ENCODE measurements at regions not wholly inside any gene's neighbourhood (a gene's known extent, or its start where the extent isn't known, plus 50 kb on each side); places are given as distances from the start of the nearest gene placed in this dataset.

DNA sequence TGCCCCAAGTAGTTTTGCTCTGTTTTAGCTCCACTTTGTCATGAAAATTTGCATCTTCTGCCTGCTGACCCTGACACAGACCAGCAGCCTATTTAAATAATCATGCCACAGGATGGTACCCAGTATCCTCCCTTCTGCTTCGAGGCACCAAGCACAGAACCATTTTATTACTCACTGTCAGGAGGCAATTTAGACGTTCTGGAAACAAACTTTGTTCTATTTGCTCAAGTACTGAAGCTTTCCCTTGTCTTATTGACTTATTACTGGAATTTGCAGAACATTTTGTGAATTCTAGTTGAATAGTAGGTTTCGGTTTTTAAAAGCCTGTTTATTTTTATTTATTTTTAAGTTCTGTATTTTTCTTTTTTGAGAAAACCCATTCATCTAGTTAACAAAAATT lies 279.6 kb upstream of the GADL1 start:
- TF ChIP-seq GATA2 (IDR thresholded peaks at IDR 0.05; ENCODE audit: low read depth, low read length) (no peak), GATA3 (IDR thresholded peaks at IDR 0.05; ENCODE audit: low read depth, low read length) (no peak)

DNA sequence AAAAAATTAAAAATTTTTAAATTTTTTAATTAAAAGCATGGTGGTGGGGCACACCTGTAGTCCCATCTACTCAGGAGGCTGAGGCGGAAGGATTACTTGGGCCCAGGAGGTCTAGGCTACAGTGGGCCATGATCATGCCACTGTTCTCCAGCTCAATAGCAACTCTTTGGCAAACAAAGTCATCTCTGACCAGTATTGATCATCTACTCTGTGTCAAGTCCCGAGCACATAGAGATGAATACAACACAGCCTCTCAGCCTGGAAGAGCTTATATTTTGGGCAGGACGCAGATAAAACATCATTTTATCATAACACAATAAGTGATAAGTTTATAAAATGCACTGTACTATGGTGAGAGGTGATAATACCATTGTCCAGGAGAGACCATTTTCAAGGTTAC lies 281.6 kb upstream of the GADL1 start:
- TF ChIP-seq GATA2 (IDR thresholded peaks at IDR 0.05; ENCODE audit: low read depth, low read length) (no peak), GATA3 (IDR thresholded peaks at IDR 0.05; ENCODE audit: low read depth, low read length) (no peak)

DNA sequence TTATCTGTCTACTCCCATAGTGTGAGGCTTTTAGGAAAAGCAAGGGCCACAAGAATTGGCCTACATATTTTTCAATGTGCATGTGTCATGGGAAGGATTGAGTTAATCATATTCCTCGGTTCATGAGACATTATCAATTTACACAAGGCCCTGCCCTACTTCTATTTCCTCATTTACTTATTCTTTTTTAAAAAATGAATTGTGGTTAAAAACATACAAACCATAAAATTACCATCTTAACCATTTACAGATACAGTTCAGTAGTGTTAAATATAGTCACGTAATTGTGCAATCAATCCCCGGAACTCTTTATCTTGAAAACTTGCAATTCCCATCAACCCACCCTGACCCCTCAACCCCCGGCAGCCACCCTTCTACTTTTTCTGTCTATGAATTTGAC lies 284.0 kb upstream of the GADL1 start:
- TF ChIP-seq GATA3 (IDR thresholded peaks at IDR 0.05; ENCODE audit: low read depth, low read length) (no peak), GATA2 (IDR thresholded peaks at IDR 0.05; ENCODE audit: low read depth, low read length) (no peak)

DNA sequence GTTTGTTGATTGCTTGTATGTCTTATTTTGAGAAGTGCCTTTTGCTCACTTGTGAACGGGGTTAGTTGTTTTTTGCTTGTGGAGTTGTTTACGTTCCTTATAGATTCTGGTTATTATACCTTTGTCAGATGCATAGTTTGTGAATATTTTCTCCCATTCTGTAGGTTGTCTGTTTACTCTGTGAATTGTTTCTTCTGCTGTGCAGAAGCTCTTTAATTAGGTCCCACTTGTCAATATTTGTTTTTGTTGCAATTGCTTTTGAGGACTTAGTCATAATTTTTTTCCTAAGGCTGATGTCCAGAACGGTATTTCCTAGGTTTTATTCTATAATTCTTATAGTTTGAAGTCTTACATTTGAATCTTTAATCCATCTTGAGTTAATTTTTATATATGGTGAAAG lies 285.3 kb upstream of the GADL1 start:
- TF ChIP-seq GATA3 (IDR thresholded peaks at IDR 0.05; ENCODE audit: low read depth, low read length) = no peak
- TF ChIP-seq GATA2 (IDR thresholded peaks at IDR 0.05; ENCODE audit: low read depth, low read length) = no peak

DNA sequence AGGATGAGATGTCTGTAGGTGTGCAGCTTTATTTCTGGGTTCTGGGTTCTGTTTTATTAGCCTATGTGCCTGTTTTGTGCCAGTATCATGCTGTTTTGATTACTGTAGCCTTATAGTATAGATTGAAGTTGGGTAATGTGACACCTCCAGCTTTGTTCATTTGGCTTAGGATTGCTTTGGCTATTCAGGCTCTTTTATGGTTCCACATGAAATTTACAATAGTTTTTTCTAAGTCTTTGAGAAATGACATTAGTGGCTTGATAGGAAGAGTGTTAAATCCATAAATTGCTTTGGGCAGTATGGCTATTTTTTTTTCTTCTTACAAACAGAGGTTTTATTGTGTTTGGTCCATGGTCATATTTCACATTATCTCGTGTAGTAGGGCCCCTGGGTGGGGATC lies 285.8 kb upstream of the GADL1 start:
- TF ChIP-seq GATA2 (IDR thresholded peaks at IDR 0.05; ENCODE audit: low read depth, low read length) (no peak), GATA3 (IDR thresholded peaks at IDR 0.05; ENCODE audit: low read depth, low read length) (no peak)

DNA sequence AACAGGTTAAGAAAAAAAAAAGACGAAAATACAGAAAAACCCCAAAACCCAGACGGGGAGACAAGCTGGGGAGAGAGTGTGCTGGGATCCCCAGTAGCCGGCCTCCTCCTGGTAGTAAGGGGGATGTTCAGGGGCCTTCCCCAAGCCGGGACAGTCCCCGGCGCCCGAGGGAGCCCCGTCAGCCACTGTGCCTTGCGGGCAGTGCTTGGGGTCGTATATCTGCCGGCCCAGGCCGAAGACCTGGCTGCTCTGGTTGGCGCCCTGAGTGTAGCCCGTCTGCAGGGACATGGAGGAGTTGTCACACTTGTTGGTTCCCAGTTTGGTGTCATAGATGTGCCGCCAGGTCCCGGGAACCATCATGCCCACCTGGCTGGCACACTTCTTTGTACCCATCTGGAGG lies 287.2 kb upstream of the GADL1 start:
- no peak for TF ChIP-seq GATA3 (IDR thresholded peaks at IDR 0.05; ENCODE audit: low read depth, low read length)
- no peak for TF ChIP-seq GATA2 (IDR thresholded peaks at IDR 0.05; ENCODE audit: low read depth, low read length)

DNA sequence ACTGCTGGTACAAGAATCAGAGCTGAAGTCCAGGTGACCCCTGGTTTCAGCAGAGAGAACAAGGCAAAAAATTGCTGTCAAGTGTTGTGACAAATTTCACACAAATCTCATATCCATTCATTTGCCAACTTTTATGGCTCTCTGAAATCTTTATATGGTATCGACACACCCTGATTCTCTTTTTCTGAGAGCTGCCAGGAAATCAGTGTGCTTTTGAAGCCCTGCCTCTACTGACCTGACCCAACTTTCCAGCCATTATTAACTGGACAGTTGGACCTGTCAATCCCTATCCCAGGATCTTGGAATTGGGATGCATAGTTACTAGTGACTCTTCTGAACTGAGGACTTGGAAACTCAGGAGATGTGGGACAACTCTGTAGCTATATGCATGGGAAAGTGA lies 288.2 kb upstream of the GADL1 start:
- TF ChIP-seq GATA3 (IDR thresholded peaks at IDR 0.05; ENCODE audit: low read depth, low read length) (no peak), GATA2 (IDR thresholded peaks at IDR 0.05; ENCODE audit: low read depth, low read length) (no peak)

DNA sequence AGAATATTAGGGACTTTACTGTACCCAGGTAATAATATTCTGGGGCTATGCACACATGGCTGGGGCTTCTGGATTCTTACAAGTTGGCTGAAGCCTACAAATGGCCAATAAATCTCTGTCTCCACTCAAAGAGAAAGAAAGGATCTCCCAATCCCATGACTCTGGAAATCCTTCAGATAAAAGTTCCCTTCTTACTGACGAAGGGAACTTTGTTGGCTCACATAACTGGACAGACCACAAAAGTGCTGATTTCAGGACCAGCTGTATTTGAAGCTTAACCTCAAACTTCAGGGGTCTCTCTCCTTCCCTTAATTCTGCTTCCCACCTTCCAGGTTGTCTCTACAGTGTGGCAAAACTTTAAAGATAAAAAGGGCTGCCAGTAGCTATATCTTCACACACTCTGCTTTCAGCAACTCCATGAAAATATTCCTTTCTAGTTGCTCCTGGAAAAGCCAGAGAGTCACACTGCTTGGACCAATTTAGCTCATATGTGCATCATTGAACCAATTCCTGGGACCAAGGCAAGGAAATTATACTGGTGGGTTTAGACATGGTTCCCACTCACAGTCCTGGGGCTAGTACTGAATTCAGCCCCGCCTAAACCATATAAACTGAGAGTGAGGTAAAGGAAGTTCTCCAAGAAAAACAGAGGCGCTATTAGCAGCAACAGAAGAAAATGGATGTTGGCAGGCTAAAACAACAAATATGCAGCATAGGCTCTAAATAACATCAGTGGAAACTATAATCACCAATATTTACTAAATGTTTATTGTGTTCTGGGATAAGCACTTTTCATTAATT lies 290.0 kb upstream of the GADL1 start:
- TF ChIP-seq GATA3 (IDR thresholded peaks at IDR 0.05; ENCODE audit: low read depth, low read length) (no peak), GATA2 (IDR thresholded peaks at IDR 0.05; ENCODE audit: low read depth, low read length) (no peak)

DNA sequence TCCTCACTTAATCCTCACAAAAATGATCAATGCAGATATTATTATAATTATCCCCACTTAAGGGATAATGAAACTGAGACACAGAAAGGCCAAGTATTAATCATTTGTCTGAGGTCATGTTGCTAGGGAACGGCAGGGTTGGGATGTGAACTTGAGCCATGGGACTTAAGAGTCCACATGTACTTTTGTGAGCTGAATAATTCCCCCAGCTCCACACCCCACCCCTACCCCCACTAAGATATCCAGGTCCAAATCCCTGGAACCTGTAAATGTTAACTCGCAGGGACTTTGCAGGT lies 290.5 kb upstream of the GADL1 start:
- TF ChIP-seq GATA2 (IDR thresholded peaks at IDR 0.05; ENCODE audit: low read depth, low read length) = no peak
- TF ChIP-seq GATA3 (IDR thresholded peaks at IDR 0.05; ENCODE audit: low read depth, low read length) = no peak

DNA sequence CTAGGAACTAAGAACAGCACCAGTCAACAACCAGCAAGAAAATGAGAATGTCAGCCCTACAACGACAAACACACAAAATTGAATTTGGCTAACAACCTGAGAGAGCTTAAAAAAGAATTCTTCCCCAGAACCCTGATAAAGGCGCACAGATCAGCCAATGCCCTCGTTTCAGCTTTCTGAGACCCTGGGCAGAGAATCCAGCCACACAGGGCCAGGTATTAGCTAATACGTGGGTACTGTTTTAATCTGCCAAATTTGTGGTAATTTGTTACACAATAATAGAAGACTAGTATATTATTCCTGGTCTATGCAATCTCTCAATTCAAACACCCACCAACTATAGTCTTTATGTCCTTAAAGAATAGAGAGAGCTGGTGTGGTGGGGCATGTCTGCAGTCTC lies 291.6 kb upstream of the GADL1 start:
- TF ChIP-seq GATA3 (IDR thresholded peaks at IDR 0.05; ENCODE audit: low read depth, low read length) (no peak), GATA2 (IDR thresholded peaks at IDR 0.05; ENCODE audit: low read depth, low read length) (no peak)

DNA sequence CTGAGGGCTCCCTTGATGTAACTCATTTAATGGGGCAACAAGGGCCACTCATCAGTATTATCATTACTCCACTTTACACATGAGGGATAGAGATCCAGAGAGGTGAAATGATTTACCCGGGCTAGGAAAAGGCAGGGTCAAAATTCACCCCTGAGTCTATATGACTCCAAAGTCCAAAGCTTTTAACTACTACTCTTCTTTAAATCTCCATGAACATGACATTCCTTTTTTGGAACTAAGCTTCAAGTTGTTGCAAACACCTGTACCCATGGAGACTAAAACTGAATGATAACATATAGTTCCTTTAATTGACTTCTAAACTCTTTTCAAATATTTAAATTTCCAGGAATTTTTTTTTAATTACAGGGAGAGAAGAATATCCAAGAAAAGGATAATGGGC lies 292.9 kb upstream of the GADL1 start:
- TF ChIP-seq GATA2 (IDR thresholded peaks at IDR 0.05; ENCODE audit: low read depth, low read length) (no peak), GATA3 (IDR thresholded peaks at IDR 0.05; ENCODE audit: low read depth, low read length) (no peak)

DNA sequence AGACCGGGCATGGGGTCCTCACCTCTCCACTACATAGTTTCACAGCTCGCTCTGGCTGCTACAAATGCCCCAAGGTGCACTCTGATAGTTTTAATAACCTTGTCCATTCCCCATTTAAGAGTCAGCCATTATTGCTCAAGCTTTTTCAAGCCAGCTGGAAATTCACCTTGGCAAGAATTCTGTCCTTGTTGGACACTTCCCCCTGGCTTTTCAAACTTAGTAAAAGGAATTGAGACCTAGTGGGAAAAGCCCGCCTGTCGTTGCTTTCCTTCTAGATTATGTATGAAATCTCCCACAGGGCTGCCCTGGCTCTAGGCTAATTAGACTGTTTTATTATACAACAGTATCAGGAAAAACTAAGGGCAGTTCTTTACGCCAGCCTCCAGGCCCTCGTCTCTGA lies 293.7 kb upstream of the GADL1 start:
- TF ChIP-seq GATA2 (IDR thresholded peaks at IDR 0.05; ENCODE audit: low read depth, low read length) (no peak), GATA3 (IDR thresholded peaks at IDR 0.05; ENCODE audit: low read depth, low read length) (no peak)

DNA sequence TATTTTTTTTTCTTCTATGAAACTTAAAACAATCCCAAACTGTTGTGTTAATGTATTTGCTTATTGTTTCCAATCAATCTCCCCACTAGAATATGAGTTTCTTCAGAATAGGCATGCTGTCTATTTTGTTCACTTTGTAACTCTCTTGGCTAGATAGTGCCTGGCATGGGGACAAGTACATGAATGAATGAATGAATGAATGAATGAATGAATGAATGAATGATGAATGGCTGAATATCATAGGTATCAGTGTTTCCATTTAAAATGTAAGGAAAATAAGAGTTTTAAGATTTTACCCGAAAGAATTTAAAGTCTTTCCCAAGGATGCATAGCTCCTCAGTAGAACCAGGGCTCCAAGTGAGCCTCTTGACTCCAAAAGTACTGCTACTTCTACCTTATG lies 294.9 kb upstream of the GADL1 start:
- no peak for TF ChIP-seq GATA3 (IDR thresholded peaks at IDR 0.05; ENCODE audit: low read depth, low read length)
- no peak for TF ChIP-seq GATA2 (IDR thresholded peaks at IDR 0.05; ENCODE audit: low read depth, low read length)

DNA sequence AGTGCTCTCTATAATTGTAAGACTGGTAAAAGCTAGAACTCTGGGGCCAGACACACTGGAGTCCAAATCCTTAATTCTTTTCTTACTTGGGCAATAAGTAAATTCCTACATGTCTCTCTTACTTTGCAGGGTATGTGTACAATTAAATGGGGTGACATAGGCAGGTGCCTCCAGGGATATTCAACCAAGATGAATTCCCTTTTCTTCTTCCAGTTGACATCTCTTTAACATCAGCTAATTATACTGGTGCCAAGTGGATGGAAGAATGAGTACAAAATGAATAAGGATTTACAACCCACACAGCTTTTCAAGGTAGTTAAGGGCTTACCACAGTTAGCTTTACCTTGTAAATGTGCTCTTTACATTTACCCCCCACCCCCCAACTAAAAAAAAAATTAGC lies 295.5 kb upstream of the GADL1 start:
- no peak for TF ChIP-seq GATA3 (IDR thresholded peaks at IDR 0.05; ENCODE audit: low read depth, low read length)
- no peak for TF ChIP-seq GATA2 (IDR thresholded peaks at IDR 0.05; ENCODE audit: low read depth, low read length)

DNA sequence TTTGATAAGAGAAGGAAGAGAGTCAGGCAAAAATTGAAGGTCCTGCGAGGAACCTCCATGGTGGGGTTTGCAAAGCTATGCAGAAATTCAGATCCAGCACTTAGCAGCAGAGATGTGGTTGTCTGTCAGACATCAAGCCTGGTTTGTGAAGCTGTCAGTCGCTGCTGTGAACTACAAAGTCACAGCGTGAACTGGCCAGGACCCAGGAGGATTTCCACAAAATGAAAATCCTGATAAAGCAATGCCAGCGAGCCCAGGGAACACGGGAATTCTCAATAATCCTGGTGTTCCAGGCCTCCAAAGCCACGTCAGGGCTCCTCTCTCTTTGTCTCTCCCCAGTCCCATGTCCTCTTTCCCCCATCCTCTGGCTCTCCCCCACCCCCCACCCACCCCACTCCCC lies 296.9 kb upstream of the GADL1 start:
- TF ChIP-seq GATA3 (IDR thresholded peaks at IDR 0.05; ENCODE audit: low read depth, low read length) (no peak), GATA2 (IDR thresholded peaks at IDR 0.05; ENCODE audit: low read depth, low read length) (no peak)

DNA sequence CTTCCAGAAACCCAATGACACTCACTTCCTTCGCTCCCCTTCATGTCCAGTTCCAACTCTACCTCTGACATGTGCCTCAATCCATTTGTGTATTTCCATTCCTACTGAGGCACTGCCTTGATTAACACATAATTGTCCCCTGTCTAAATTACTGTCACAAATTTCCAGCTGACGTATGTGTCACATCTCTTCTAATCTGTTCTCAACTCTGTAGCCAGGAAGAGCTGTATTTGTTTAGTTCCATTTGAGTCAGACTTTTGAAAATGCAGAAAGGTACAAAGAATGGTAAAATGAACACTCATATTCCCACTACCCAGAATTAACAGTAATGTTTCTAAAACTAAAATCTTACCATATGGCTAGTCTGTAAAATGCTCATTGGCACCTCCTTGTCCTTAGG lies 299.0 kb upstream of the GADL1 start:
- TF ChIP-seq GATA2 (IDR thresholded peaks at IDR 0.05; ENCODE audit: low read depth, low read length) (no peak), GATA3 (IDR thresholded peaks at IDR 0.05; ENCODE audit: low read depth, low read length) (no peak)

Data from SH-SY5Y (cell line).